ENCODE measurements at regions not wholly inside any gene's neighbourhood (a gene's known extent, or its start where the extent isn't known, plus 50 kb on each side); places are given as distances from the start of the nearest gene placed in this dataset.

DNA sequence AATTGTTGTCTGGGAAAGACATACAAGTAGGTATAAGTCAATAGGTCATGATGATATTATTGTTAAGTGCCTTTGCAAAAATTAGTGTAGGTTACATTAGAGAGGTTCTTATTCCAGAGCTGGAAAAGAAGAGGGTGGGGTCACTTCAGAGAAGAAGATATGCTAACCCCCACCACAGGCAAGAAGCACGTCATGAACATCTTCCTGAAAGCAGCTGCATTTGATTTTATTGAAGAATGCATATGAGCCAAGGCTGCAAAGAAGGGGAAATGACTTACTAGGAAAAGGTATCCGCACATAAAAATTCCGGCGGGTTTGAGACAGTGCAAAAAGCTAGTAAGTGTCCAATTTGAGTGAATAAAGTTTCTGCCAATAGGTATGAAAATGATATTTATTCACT is 195.3 kb upstream of the CDH2 start:
- Histone ChIP-seq H3K36me3 (ENCODE audit: insufficient read depth, low read length) (no peaks in the 10 kb centered on the region), H3K4me3 (ENCODE audit: low read depth in 1 of 2, low read length in 2 of 2) (no peak overlapping the region), H3K4me1 (ENCODE audit: insufficient read depth, low read length) (no peaks in the 10 kb centered on the region), H3K9ac (ENCODE audit: low read depth, low read length) (no peak overlapping the region), H4K20me1 (ENCODE audit: insufficient read depth, low read length) (no peaks in the 10 kb centered on the region), H3K27ac (ENCODE audit: low read length) (no peak overlapping the region), H3K9me3 (ENCODE audit: insufficient read depth, low read length, severe bottlenecking) (no peaks in the 10 kb centered on the region), H3K4me2 (ENCODE audit: insufficient read depth, low read length) (no peak overlapping the region), H2AFZ (ENCODE audit: low read depth, low read length) (no peak overlapping the region), H3K27me3 (ENCODE audit: insufficient read depth, low read length, poor library complexity) (no peaks in the 10 kb centered on the region), H3K79me2 (ENCODE audit: insufficient read depth, low read length) (no peaks in the 10 kb centered on the region)
- TF ChIP-seq EZH2 (IDR thresholded peaks at IDR 0.05; ENCODE audit: borderline replicate concordance, low read depth, low read length, severe bottlenecking), result no peak
- TF ChIP-seq, protein P1, sequence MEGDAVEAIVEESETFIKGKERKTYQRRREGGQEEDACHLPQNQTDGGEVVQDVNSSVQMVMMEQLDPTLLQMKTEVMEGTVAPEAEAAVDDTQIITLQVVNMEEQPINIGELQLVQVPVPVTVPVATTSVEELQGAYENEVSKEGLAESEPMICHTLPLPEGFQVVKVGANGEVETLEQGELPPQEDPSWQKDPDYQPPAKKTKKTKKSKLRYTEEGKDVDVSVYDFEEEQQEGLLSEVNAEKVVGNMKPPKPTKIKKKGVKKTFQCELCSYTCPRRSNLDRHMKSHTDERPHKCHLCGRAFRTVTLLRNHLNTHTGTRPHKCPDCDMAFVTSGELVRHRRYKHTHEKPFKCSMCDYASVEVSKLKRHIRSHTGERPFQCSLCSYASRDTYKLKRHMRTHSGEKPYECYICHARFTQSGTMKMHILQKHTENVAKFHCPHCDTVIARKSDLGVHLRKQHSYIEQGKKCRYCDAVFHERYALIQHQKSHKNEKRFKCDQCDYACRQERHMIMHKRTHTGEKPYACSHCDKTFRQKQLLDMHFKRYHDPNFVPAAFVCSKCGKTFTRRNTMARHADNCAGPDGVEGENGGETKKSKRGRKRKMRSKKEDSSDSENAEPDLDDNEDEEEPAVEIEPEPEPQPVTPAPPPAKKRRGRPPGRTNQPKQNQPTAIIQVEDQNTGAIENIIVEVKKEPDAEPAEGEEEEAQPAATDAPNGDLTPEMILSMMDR (IDR thresholded peaks at IDR 0.05; ENCODE audit: borderline replicate concordance, extremely low read depth, low read length, poor library complexity, severe bottlenecking), result no peak
- no peak for DNase-seq
- no peak for ATAC-seq (ENCODE audit: insufficient read depth, low read depth)

DNA sequence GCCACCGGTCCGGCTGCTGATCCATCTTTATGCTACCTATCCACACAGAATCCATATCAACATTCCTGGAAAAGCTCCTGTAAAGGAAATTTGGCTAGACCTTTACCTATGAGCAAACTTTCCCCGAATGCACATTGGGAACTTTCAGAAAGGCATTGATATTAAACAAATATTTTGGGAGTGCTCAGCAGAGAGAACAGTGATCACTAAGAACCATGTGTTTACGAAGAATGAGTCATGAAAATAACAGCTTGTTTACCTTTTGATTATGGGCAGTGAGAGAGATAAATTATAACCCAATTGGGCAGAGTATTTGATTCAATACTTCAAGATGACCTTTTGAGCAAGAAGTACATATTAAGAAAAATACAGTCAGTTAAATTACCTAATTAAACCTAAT is 189.7 kb upstream of the CDH2 start:
- TF ChIP-seq, protein P1 (IDR thresholded peaks at IDR 0.05; ENCODE audit: borderline replicate concordance, extremely low read depth, low read length, poor library complexity, severe bottlenecking), result no peak
- no peak for TF ChIP-seq EZH2 (IDR thresholded peaks at IDR 0.05; ENCODE audit: borderline replicate concordance, low read depth, low read length, severe bottlenecking)
- no peaks in the 10 kb centered on the region for H3K36me3 ChIP-seq (ENCODE audit: insufficient read depth, low read length)
- no peaks in the 10 kb centered on the region for H3K27me3 ChIP-seq (ENCODE audit: insufficient read depth, low read length, poor library complexity)
- H3K9me3 ChIP-seq (ENCODE audit: insufficient read depth, low read length, severe bottlenecking), result no peaks in the 10 kb centered on the region
- H3K27ac ChIP-seq (ENCODE audit: low read length), result no peak overlapping the region
- no peak overlapping the region for H3K9ac ChIP-seq (ENCODE audit: low read depth, low read length)
- DNase-seq, result no peak
- no peaks in the 10 kb centered on the region for H3K4me1 ChIP-seq (ENCODE audit: insufficient read depth, low read length)
- ATAC-seq (ENCODE audit: insufficient read depth, low read depth), result no peak
- H4K20me1 ChIP-seq (ENCODE audit: insufficient read depth, low read length), result no peaks in the 10 kb centered on the region
- H3K4me2 ChIP-seq (ENCODE audit: insufficient read depth, low read length), result no peak overlapping the region
- H2AFZ ChIP-seq (ENCODE audit: low read depth, low read length), result no peak overlapping the region
- no peaks in the 10 kb centered on the region for H3K79me2 ChIP-seq (ENCODE audit: insufficient read depth, low read length)
- H3K4me3 ChIP-seq (ENCODE audit: low read depth in 1 of 2, low read length in 2 of 2), result no peak overlapping the region

DNA sequence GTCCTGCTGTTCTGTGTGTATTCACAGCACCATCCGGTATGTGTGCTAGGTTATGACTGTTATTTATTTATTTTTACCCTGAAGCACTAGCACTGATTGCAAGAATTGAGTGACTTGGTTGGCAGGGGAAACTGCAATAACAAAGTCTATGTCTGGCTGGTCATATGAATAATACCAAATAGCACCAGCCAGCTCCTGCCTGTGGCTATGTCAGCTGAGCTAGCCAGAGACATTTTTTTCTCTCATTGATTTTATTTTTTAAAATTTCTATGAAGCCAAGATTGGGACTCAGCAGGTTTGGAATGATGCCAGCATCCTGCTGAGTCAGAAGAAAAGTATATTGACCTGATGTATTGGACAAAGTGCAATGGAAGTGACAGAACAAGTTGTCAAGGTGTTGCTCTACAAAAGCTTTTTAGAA is 188.5 kb upstream of the CDH2 start:
- no peak for DNase-seq
- TF ChIP-seq, protein P1 (IDR thresholded peaks at IDR 0.05; ENCODE audit: borderline replicate concordance, extremely low read depth, low read length, poor library complexity, severe bottlenecking), result no peak
- no peak for TF ChIP-seq EZH2 (IDR thresholded peaks at IDR 0.05; ENCODE audit: borderline replicate concordance, low read depth, low read length, severe bottlenecking)
- Histone ChIP-seq H2AFZ (ENCODE audit: low read depth, low read length) (no peak overlapping the region), H3K4me3 (ENCODE audit: low read depth in 1 of 2, low read length in 2 of 2) (no peak overlapping the region), H3K9me3 (ENCODE audit: insufficient read depth, low read length, severe bottlenecking) (no peaks in the 10 kb centered on the region), H4K20me1 (ENCODE audit: insufficient read depth, low read length) (no peaks in the 10 kb centered on the region), H3K4me1 (ENCODE audit: insufficient read depth, low read length) (no peaks in the 10 kb centered on the region), H3K36me3 (ENCODE audit: insufficient read depth, low read length) (no peaks in the 10 kb centered on the region), H3K79me2 (ENCODE audit: insufficient read depth, low read length) (no peaks in the 10 kb centered on the region), H3K4me2 (ENCODE audit: insufficient read depth, low read length) (no peak overlapping the region), H3K9ac (ENCODE audit: low read depth, low read length) (no peak overlapping the region), H3K27ac (ENCODE audit: low read length) (no peak overlapping the region), H3K27me3 (ENCODE audit: insufficient read depth, low read length, poor library complexity) (no peaks in the 10 kb centered on the region)
- ATAC-seq (ENCODE audit: insufficient read depth, low read depth), result no peak

DNA sequence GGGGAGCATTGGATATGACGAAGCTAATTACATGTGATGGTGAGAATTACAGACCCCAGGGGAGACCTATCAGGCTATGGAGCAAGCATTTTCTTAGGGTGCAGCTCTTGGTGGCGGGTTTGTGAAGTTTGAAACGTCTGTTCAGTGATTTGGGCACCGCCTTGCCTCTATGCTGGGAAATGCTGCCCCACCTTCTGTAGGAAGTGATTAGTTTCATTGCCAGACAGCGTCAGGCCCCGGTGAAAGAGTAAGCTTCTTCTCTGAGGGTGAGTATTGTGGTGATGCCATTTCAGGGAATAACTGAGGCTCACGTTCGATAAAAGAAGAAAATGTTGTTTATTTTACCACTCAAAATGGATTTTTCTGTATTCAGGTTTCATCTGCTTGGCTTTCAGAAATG is 186.2 kb upstream of the CDH2 start:
- TF ChIP-seq, protein P1 (IDR thresholded peaks at IDR 0.05; ENCODE audit: borderline replicate concordance, extremely low read depth, low read length, poor library complexity, severe bottlenecking), result no peak
- TF ChIP-seq EZH2 (IDR thresholded peaks at IDR 0.05; ENCODE audit: borderline replicate concordance, low read depth, low read length, severe bottlenecking), result no peak
- Histone ChIP-seq H3K27me3 (ENCODE audit: insufficient read depth, low read length, poor library complexity) (no peaks in the 10 kb centered on the region), H3K9ac (ENCODE audit: low read depth, low read length) (no peak overlapping the region), H3K4me1 (ENCODE audit: insufficient read depth, low read length) (no peaks in the 10 kb centered on the region), H3K27ac (ENCODE audit: low read length) (no peak overlapping the region), H3K79me2 (ENCODE audit: insufficient read depth, low read length) (no peaks in the 10 kb centered on the region), H3K9me3 (ENCODE audit: insufficient read depth, low read length, severe bottlenecking) (no peaks in the 10 kb centered on the region), H4K20me1 (ENCODE audit: insufficient read depth, low read length) (no peaks in the 10 kb centered on the region), H3K4me3 (ENCODE audit: low read depth in 1 of 2, low read length in 2 of 2) (no peak overlapping the region), H3K4me2 (ENCODE audit: insufficient read depth, low read length) (no peak overlapping the region), H3K36me3 (ENCODE audit: insufficient read depth, low read length) (no peaks in the 10 kb centered on the region), H2AFZ (ENCODE audit: low read depth, low read length) (no peak overlapping the region)
- DNase-seq (no peak), ATAC-seq (ENCODE audit: insufficient read depth, low read depth) (no peak)
